ENCODE measurements at regions not wholly inside any gene's neighbourhood (a gene's known extent, or its start where the extent isn't known, plus 50 kb on each side); places are given as distances from the start of the nearest gene placed in this dataset.

DNA sequence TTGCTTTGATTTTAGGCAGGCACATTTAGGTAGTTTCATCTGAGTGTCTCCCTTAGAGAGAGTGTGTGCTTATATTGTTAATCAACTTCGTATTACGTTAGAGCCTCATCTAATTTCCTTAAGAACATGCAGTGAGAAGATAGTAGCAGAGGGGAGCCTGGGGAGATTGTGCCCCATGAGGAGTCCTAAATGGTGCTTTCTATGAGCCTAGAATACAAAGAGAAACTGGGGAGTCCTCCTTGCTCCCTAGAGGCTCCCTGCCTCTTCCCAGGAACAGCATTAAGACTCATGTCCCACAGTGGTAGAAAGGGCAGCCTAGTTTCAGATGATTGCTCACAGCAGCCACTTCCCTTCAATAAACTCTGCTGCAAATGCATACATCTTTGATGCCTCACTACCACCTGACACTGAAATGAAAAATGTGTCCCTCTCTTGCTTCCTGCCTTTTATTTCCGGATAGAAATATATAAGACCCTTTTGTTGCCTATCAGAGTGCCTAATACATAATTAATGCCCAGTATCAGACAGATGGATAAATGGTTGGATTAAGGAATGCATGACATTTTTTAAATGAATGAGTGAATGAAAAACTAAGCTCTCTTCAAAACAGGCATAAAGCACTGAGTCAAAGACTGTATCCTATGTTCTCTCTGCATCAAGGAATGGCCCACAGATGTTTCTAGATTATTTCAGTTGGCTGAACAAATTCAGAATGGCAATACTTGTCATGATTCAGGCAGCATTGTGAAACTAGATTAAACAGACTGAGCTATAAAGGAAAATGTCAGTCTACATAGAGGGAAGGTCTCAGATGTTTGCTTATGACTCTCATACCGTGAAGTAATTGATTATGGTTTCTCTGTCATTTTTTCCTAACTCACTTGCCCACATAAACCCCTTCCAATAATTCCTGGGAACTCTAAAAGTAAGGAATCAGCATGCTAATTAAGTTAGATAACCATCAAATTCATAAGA is 362.1 kb downstream of the LRRC3B start:
- no peak for TF ChIP-seq POLR2A (IDR thresholded peaks at IDR 0.05)
- TF ChIP-seq CTCF (IDR thresholded peaks at IDR 0.05) = no peak
